ENCODE measurements at regions not wholly inside any gene's neighbourhood (a gene's known extent, or its start where the extent isn't known, plus 50 kb on each side); places are given as distances from the start of the nearest gene placed in this dataset.
"Not testable (repeated sequence)": the region's sequence is repeated elsewhere in the genome, so short reads cannot be mapped to it uniquely, and the experiment has no call there.

- in situ Hi-C loops (cut with HindIII; ENCODE audit: extremely low pct_ligation_motif_present, low pct_unique_long_range_greater_than_20kb): no loop called here
Observed at GRCh38 chr17:34082404-34082803, 172.7 kb upstream of the CCL2 start.

DNA sequence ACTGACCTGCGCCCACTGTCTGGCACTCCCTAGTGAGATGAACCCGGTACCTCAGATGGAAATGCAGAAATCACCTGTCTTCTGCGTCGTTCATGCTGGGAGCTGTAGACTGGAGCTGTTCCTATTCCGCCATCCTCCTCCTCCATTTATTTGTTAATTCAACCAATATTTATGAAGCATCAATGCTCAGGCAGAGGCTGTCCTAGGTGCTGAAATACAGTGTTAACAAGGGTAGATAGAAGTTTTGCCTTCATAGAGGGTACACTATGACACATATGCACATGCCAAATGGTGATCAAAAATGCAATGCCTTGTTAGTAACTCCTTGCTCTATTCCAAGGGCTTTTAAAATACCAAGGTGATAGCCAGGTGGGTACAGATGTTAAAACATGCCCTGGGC is 166.0 kb upstream of the CCL2 start:
- POLR2A ChIA-PET; ATAC-seq; H2AFZ ChIP-seq (ENCODE audit: low read length); H4K20me1 ChIP-seq (ENCODE audit: insufficient read depth, low read length); CTCF ChIA-PET (ENCODE audit: low intra/inter-chr PET ratio, low total read pairs); H3K79me2 ChIP-seq (ENCODE audit: insufficient read depth, low read length); H3K27me3 ChIP-seq (ENCODE audit: control insufficient read depth in 1 of 2, insufficient read depth in 2 of 2, low read length in 2 of 2); FAIRE-seq; in situ Hi-C loops (cut with HindIII; ENCODE audit: extremely low pct_ligation_motif_present, low pct_unique_long_range_greater_than_20kb); DNase-seq (ENCODE audit: low spot score); BruUV-seq (replicated peaks); H3K36me3 ChIP-seq (replicated peaks in 1 of 2; ENCODE audit: control insufficient read depth in 1 of 2, insufficient read depth in 2 of 2, low read length in 2 of 2); H3K4me2 ChIP-seq (ENCODE audit: low read depth, low read length); H3K4me1 ChIP-seq (ENCODE audit: insufficient read depth, low read length); intact Hi-C loops (cut with micrococcal nuclease; ENCODE audit: unreplicated experiment); H3K9ac ChIP-seq (ENCODE audit: insufficient read depth, low read depth, low read length); H3K27ac ChIP-seq (ENCODE audit: extremely low read length, insufficient read depth, low read length); H3K4me3 ChIP-seq (replicated peaks in 1 of 3; ENCODE audit: insufficient read depth in 1 of 3, low read depth in 2 of 3, low read length in 3 of 3): not testable (repeated sequence)
- WGBS (ENCODE audit: low lambda C conversion rate): 43% methylated on average over 5 of the region's 5 CpGs
- H3K9me3 ChIP-seq (ENCODE audit: low read length): peaks cover 36% of the 10 kb centered on the region
- TF ChIP-seq, protein P1, sequence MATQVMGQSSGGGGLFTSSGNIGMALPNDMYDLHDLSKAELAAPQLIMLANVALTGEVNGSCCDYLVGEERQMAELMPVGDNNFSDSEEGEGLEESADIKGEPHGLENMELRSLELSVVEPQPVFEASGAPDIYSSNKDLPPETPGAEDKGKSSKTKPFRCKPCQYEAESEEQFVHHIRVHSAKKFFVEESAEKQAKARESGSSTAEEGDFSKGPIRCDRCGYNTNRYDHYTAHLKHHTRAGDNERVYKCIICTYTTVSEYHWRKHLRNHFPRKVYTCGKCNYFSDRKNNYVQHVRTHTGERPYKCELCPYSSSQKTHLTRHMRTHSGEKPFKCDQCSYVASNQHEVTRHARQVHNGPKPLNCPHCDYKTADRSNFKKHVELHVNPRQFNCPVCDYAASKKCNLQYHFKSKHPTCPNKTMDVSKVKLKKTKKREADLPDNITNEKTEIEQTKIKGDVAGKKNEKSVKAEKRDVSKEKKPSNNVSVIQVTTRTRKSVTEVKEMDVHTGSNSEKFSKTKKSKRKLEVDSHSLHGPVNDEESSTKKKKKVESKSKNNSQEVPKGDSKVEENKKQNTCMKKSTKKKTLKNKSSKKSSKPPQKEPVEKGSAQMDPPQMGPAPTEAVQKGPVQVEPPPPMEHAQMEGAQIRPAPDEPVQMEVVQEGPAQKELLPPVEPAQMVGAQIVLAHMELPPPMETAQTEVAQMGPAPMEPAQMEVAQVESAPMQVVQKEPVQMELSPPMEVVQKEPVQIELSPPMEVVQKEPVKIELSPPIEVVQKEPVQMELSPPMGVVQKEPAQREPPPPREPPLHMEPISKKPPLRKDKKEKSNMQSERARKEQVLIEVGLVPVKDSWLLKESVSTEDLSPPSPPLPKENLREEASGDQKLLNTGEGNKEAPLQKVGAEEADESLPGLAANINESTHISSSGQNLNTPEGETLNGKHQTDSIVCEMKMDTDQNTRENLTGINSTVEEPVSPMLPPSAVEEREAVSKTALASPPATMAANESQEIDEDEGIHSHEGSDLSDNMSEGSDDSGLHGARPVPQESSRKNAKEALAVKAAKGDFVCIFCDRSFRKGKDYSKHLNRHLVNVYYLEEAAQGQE (IDR thresholded peaks at IDR 0.05; ENCODE audit: borderline replicate concordance in 1 of 2, low read depth in 1 of 2, low read length in 2 of 2): peak in 1 of 2 experiments; percentile 77; a peak in 3 of 4 replicates

More at GRCh38 chr17:34082404-34082803, 172.7 kb upstream of the CCL2 start:
- Histone ChIP-seq H3K4me1 (ENCODE audit: insufficient read depth, low read length) (no peaks in the 10 kb centered on the region), H3K9me3 (ENCODE audit: low read length) (no peaks in the 10 kb centered on the region; the same call in 1 of the 2 replicates), H3K4me3 (replicated peaks in 1 of 3; ENCODE audit: insufficient read depth in 1 of 3, low read depth in 2 of 3, low read length in 3 of 3) (no peak overlapping the region), H3K9ac (ENCODE audit: insufficient read depth, low read depth, low read length) (no peak overlapping the region), H3K27me3 (ENCODE audit: control insufficient read depth in 1 of 2, insufficient read depth in 2 of 2, low read length in 2 of 2) (no peaks in the 10 kb centered on the region), H3K4me2 (ENCODE audit: low read depth, low read length) (no peak overlapping the region), H3K27ac (ENCODE audit: extremely low read length, insufficient read depth, low read length) (no peak overlapping the region), H2AFZ (ENCODE audit: low read length) (no peak overlapping the region), H3K36me3 (replicated peaks in 1 of 2; ENCODE audit: control insufficient read depth in 1 of 2, insufficient read depth in 2 of 2, low read length in 2 of 2) (no peaks in the 10 kb centered on the region), H3K79me2 (ENCODE audit: insufficient read depth, low read length) (no peaks in the 10 kb centered on the region), H4K20me1 (ENCODE audit: insufficient read depth, low read length) (no peaks in the 10 kb centered on the region)
- TF ChIP-seq POLR2A (IDR thresholded peaks at IDR 0.05; ENCODE audit: insufficient read depth in 1 of 2, low read depth in 2 of 2, low read length in 2 of 2) (no peak), SOX6 (IDR thresholded peaks at IDR 0.05) (no peak), SOX6 (CRISPR knock-in tag; IDR thresholded peaks at IDR 0.05) (no peak), ZNF20 (CRISPR knock-in tag; IDR thresholded peaks at IDR 0.05) (no peak), PHF21A (CRISPR knock-in tag; IDR thresholded peaks at IDR 0.05) (no peak)
- WGBS (ENCODE audit: low lambda C conversion rate): 0% methylated on average over 3 of the region's 3 CpGs
- BruUV-seq (replicated peaks): no TSS peak
- ChIA-PET POLR2A (no interaction called here), CTCF (ENCODE audit: low intra/inter-chr PET ratio, low total read pairs) (no interaction called here)
- intact Hi-C loops (cut with micrococcal nuclease; ENCODE audit: unreplicated experiment): no loop called here
- FAIRE-seq (no peak), ATAC-seq (no peak), DNase-seq (ENCODE audit: low spot score) (no peak)

All from HepG2 (cell line).